NT2/D1 (cell line): ENCODE measurements at regions not wholly inside any gene's neighbourhood (a gene's known extent, or its start where the extent isn't known, plus 50 kb on each side); places are given as distances from the start of the nearest gene placed in this dataset.

Experiments used
- SUZ12 ChIP-seq: IDR thresholded peaks from 2 replicates; pipeline ENCODE4 v1.6.1; 2011; ENCODE audit not compliant: insufficient read length, insufficient read depth; ENCODE audit errors: extremely low read depth
- YY1 ChIP-seq: IDR thresholded peaks from 2 replicates; pipeline ENCODE4 v1.6.1; 2011; ENCODE audit not compliant: insufficient read length, insufficient read depth

- TF ChIP-seq YY1 (no peak), SUZ12 (no peak)
Observed at GRCh38 chr4:59217910-59218631, 1982.1 kb upstream of the ADGRL3 start.
